ENCODE measurements at regions not wholly inside any gene's neighbourhood (a gene's known extent, or its start where the extent isn't known, plus 50 kb on each side); places are given as distances from the start of the nearest gene placed in this dataset.

GRCh38 chr1:74895411-74895810 is 162.5 kb downstream of the TYW3 start:
- TF ChIP-seq POLR2A (IDR thresholded peaks at IDR 0.05) = no peak
- no peak for TF ChIP-seq CTCF (IDR thresholded peaks at IDR 0.05 in 8 of 11, conservative IDR thresholded peaks at IDR 0.05 in 3 of 11)

Data from spleen (tissue), 7 donors.